WTC11 (cell line): ENCODE measurements at regions not wholly inside any gene's neighbourhood (a gene's known extent, or its start where the extent isn't known, plus 50 kb on each side); places are given as distances from the start of the nearest gene placed in this dataset.

ENCODE experiments used
- AFF4 ChIP-seq: sonication (generic); formaldehyde crosslinking; IDR thresholded peaks from 2 replicates; pipeline ENCODE4 v1.8.1; 2023; ENCODE audit warnings: mild to moderate bottlenecking, missing genetic modification reagents, borderline replicate concordance
- ATF2 ChIP-seq: sonication (generic); formaldehyde crosslinking; IDR thresholded peaks from 2 replicates; pipeline ENCODE4 v1.8.1; 2022; ENCODE audit warnings: low read depth, missing genetic modification reagents, borderline replicate concordance
- JUN ChIP-seq: sonication (generic); formaldehyde crosslinking; IDR thresholded peaks from 2 replicates; pipeline ENCODE4 v1.8.0; 2023; ENCODE audit warnings: mild to moderate bottlenecking, missing genetic modification reagents
- TEAD4 ChIP-seq: sonication (generic); formaldehyde crosslinking; IDR thresholded peaks from 2 replicates; pipeline ENCODE4 v1.8.0; 2022; ENCODE audit warnings: mild to moderate bottlenecking, missing genetic modification reagents
- TF ChIP-seq, protein P1 (sequence below): sonication (generic); formaldehyde crosslinking; IDR thresholded peaks from 2 replicates; pipeline ENCODE4 v1.8.0; 2022; ENCODE audit warnings: mild to moderate bottlenecking, missing genetic modification reagents
- TF ChIP-seq, protein P2 (sequence below): fragments of 200-600 bp; IDR thresholded peaks from 2 replicates; pipeline ENCODE4 v1.8.0; 2022; ENCODE audit warnings: antibody characterized with exemption

DNA sequence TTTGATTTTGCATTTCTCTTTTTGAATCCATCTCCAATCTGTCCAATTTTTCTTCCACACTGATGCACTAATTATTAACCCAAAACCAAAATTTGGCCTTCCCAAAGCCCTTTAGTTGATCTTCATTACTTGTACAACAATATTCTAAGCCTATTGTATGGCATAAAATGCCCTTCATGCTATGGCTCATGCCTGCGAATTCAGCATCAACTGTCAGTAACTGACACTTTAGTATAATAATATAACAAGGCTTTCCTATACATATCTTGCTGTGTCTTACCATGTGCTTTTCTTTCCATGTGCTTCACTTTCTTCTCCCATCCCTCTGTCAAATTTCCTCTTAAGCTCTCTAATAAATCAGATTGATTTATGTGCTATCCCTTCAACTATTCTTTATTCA lies 154.0 kb upstream of the TFPI start:
- TF ChIP-seq, protein P1, sequence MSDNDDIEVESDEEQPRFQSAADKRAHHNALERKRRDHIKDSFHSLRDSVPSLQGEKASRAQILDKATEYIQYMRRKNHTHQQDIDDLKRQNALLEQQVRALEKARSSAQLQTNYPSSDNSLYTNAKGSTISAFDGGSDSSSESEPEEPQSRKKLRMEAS (CRISPR knock-in tag) = no peak
- no peak for TF ChIP-seq ATF2 (CRISPR knock-in tag)
- TF ChIP-seq TEAD4 (CRISPR knock-in tag) = no peak
- TF ChIP-seq, protein P2, sequence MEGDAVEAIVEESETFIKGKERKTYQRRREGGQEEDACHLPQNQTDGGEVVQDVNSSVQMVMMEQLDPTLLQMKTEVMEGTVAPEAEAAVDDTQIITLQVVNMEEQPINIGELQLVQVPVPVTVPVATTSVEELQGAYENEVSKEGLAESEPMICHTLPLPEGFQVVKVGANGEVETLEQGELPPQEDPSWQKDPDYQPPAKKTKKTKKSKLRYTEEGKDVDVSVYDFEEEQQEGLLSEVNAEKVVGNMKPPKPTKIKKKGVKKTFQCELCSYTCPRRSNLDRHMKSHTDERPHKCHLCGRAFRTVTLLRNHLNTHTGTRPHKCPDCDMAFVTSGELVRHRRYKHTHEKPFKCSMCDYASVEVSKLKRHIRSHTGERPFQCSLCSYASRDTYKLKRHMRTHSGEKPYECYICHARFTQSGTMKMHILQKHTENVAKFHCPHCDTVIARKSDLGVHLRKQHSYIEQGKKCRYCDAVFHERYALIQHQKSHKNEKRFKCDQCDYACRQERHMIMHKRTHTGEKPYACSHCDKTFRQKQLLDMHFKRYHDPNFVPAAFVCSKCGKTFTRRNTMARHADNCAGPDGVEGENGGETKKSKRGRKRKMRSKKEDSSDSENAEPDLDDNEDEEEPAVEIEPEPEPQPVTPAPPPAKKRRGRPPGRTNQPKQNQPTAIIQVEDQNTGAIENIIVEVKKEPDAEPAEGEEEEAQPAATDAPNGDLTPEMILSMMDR = no peak
- TF ChIP-seq AFF4 = no peak
- no peak for TF ChIP-seq JUN (CRISPR knock-in tag)
